ENCODE measurements at regions not wholly inside any gene's neighbourhood (a gene's known extent, or its start where the extent isn't known, plus 50 kb on each side); places are given as distances from the start of the nearest gene placed in this dataset.

GRCh38 chr1:4323309-4323708, 331.1 kb upstream of the AJAP1 start:
- TF ChIP-seq, protein P1, sequence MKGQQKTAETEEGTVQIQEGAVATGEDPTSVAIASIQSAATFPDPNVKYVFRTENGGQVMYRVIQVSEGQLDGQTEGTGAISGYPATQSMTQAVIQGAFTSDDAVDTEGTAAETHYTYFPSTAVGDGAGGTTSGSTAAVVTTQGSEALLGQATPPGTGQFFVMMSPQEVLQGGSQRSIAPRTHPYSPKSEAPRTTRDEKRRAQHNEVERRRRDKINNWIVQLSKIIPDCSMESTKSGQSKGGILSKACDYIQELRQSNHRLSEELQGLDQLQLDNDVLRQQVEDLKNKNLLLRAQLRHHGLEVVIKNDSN (IDR thresholded peaks at IDR 0.05), result no peak
- TF ChIP-seq, protein P2, sequence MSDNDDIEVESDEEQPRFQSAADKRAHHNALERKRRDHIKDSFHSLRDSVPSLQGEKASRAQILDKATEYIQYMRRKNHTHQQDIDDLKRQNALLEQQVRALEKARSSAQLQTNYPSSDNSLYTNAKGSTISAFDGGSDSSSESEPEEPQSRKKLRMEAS (IDR thresholded peaks at IDR 0.05), result no peak
- no peak for TF ChIP-seq TCF12 (IDR thresholded peaks at IDR 0.05; ENCODE audit: low read depth)
- no peak for TF ChIP-seq YY1 (IDR thresholded peaks at IDR 0.05; ENCODE audit: low read depth)
- no peak for TF ChIP-seq CEBPB (IDR thresholded peaks at IDR 0.05)
- no peak for TF ChIP-seq REST (IDR thresholded peaks at IDR 0.05; ENCODE audit: low read depth)

- TF ChIP-seq REST (IDR thresholded peaks at IDR 0.05; ENCODE audit: low read depth) (no peak), FOXM1 (IDR thresholded peaks at IDR 0.05; ENCODE audit: borderline replicate concordance, low read depth) (no peak), EP300 (IDR thresholded peaks at IDR 0.05; ENCODE audit: borderline replicate concordance) (no peak), NFIC (IDR thresholded peaks at IDR 0.05) (no peak), TCF12 (IDR thresholded peaks at IDR 0.05; ENCODE audit: low read depth) (no peak), CREB1 (IDR thresholded peaks at IDR 0.05; ENCODE audit: low read depth) (no peak), TAF1 (IDR thresholded peaks at IDR 0.05; ENCODE audit: low read depth) (no peak), ZBTB7A (IDR thresholded peaks at IDR 0.05; ENCODE audit: low read depth) (no peak), EGR1 (IDR thresholded peaks at IDR 0.05) (no peak)
- TF ChIP-seq, protein P2 (IDR thresholded peaks at IDR 0.05), result no peak
Measured at GRCh38 chr1:4324525-4324924, 329.9 kb upstream of the AJAP1 start.

- no peak for TF ChIP-seq FOXM1 (IDR thresholded peaks at IDR 0.05; ENCODE audit: borderline replicate concordance, low read depth)
- TF ChIP-seq, protein P2 (IDR thresholded peaks at IDR 0.05), result no peak
- TF ChIP-seq, protein P1 (IDR thresholded peaks at IDR 0.05), result no peak
- TF ChIP-seq TAF1 (IDR thresholded peaks at IDR 0.05; ENCODE audit: low read depth), result no peak
- no peak for TF ChIP-seq CEBPB (IDR thresholded peaks at IDR 0.05)
- TF ChIP-seq EGR1 (IDR thresholded peaks at IDR 0.05), result no peak
- no peak for TF ChIP-seq NFIC (IDR thresholded peaks at IDR 0.05)
- TF ChIP-seq RAD21 (IDR thresholded peaks at IDR 0.05; ENCODE audit: low read depth), result no peak
- TF ChIP-seq CREB1 (IDR thresholded peaks at IDR 0.05; ENCODE audit: low read depth), result no peak
- no peak for TF ChIP-seq TEAD4 (IDR thresholded peaks at IDR 0.05)
- no peak for TF ChIP-seq YY1 (IDR thresholded peaks at IDR 0.05; ENCODE audit: low read depth)
- TF ChIP-seq REST (IDR thresholded peaks at IDR 0.05; ENCODE audit: low read depth), result no peak
- no peak for TF ChIP-seq EP300 (IDR thresholded peaks at IDR 0.05; ENCODE audit: borderline replicate concordance)
- TF ChIP-seq TCF12 (IDR thresholded peaks at IDR 0.05; ENCODE audit: low read depth), result no peak
- no peak for TF ChIP-seq ZBTB7A (IDR thresholded peaks at IDR 0.05; ENCODE audit: low read depth)
Measured at GRCh38 chr1:4327142-4327541, 327.3 kb upstream of the AJAP1 start.

GRCh38 chr1:4328402-4329071, 325.9 kb upstream of the AJAP1 start:
- no peak for TF ChIP-seq TEAD4 (IDR thresholded peaks at IDR 0.05)
- no peak for TF ChIP-seq REST (IDR thresholded peaks at IDR 0.05; ENCODE audit: low read depth)
- TF ChIP-seq, protein P2 (IDR thresholded peaks at IDR 0.05), result no peak
- no peak for TF ChIP-seq NFIC (IDR thresholded peaks at IDR 0.05)
- TF ChIP-seq CREB1 (IDR thresholded peaks at IDR 0.05; ENCODE audit: low read depth), result no peak
- TF ChIP-seq TCF12 (IDR thresholded peaks at IDR 0.05; ENCODE audit: low read depth), result no peak
- no peak for TF ChIP-seq EGR1 (IDR thresholded peaks at IDR 0.05)
- TF ChIP-seq TAF1 (IDR thresholded peaks at IDR 0.05; ENCODE audit: low read depth), result no peak
- no peak for TF ChIP-seq FOXM1 (IDR thresholded peaks at IDR 0.05; ENCODE audit: borderline replicate concordance, low read depth)
- no peak for TF ChIP-seq EP300 (IDR thresholded peaks at IDR 0.05; ENCODE audit: borderline replicate concordance)
- no peak for TF ChIP-seq CEBPB (IDR thresholded peaks at IDR 0.05)
- no peak for TF ChIP-seq ZBTB7A (IDR thresholded peaks at IDR 0.05; ENCODE audit: low read depth)
- TF ChIP-seq, protein P1 (IDR thresholded peaks at IDR 0.05), result no peak

All from Ishikawa (cell line).